Ovary (tissue), 3 donors: ENCODE measurements at regions not wholly inside any gene's neighbourhood (a gene's known extent, or its start where the extent isn't known, plus 50 kb on each side); places are given as distances from the start of the nearest gene placed in this dataset.
"Not testable (repeated sequence)": the region's sequence is repeated elsewhere in the genome, so short reads cannot be mapped to it uniquely, and the experiment has no call there.

Experiments
- CTCF ChIP-seq, 3 donors: fragments of 450-650 bp in 2 of 3; fragments of 200-600 bp in 1 of 3; IDR thresholded peaks; one replicate each; pipeline versions ENCODE4 v1.5.1 to v1.8.0; 2016 to 2022; ENCODE audit warnings: antibody characterized with exemption in 3 of 3, mild to moderate bottlenecking in 1 of 3
- EP300 ChIP-seq: sonication (generic); formaldehyde crosslinking; IDR thresholded peaks from one replicate; pipeline ENCODE4 v1.6.1; 2017; ENCODE audit warnings: antibody characterized with exemption
- POLR2A ChIP-seq: fragments of 450-650 bp; IDR thresholded peaks from one replicate; pipeline ENCODE4 v1.6.1; 2017; ENCODE audit warnings: antibody characterized with exemption, mild to moderate bottlenecking, moderate library complexity
- donor health status: DM: no; HTN: no; CAD: no.

DNA sequence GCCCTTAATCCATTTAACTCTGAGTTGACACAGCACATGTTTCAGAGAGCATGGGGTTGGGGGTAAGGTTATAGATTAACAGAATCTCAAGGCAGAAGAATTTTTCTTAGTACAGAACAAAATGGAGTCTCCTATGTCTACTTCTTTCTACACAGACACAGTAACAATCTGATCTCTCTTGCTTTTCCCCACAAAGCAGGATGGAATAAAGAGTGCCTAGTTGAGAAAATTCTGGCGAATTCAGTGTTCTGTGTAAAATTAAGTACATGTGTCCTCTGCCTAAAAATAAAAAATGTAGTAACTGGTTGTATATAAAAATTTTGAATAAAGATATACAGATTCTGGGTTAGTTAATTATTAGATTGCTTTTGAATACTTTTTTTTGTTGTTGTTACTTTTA is 290.0 kb downstream of the ALDH8A1 start:
- not testable (repeated sequence) for TF ChIP-seq POLR2A; CTCF (IDR thresholded peaks at IDR 0.05); EP300
